Colonic mucosa (tissue), 4 donors: ENCODE measurements at regions not wholly inside any gene's neighbourhood (a gene's known extent, or its start where the extent isn't known, plus 50 kb on each side); places are given as distances from the start of the nearest gene placed in this dataset.

ENCODE experiments used
- DNase-seq: peaks from one replicate; pipeline ENCODE4 v3.0.0-alpha.2; 2020
- H3K27ac ChIP-seq: fragments of 200-600 bp; one replicate; pipeline ENCODE4 v1.8.0; 2021
- H3K27me3 ChIP-seq: fragments of 200-600 bp; one replicate; pipeline ENCODE4 v1.8.0; 2021
- H3K36me3 ChIP-seq: fragments of 200-600 bp; one replicate; pipeline ENCODE4 v1.8.0; 2021
- H3K4me1 ChIP-seq: fragments of 200-600 bp; one replicate; pipeline ENCODE4 v1.8.0; 2021; ENCODE audit warnings: mild to moderate bottlenecking
- H3K4me3 ChIP-seq: fragments of 200-600 bp; one replicate; pipeline ENCODE4 v1.8.0; 2021
- H3K9ac ChIP-seq, 2 donors: one replicate each; pipeline ENCODE4 v1.7.0; 2013; ENCODE audit warnings: control low read depth in 2 of 2, low read depth in 2 of 2, low read length in 2 of 2
- H3K9me3 ChIP-seq: fragments of 200-600 bp; one replicate; pipeline ENCODE4 v1.8.0; 2021
- intact Hi-C: fragments of 100-400 bp; cut with DNase I; formaldehyde crosslinking; loops from one replicate; pipeline ENCODE4 v1.14.1; 2022
- TF ChIP-seq, protein P1 (sequence below): fragments of 200-600 bp; IDR thresholded peaks from one replicate; pipeline ENCODE4 v1.8.0; 2022; ENCODE audit warnings: antibody characterized with exemption, mild to moderate bottlenecking
- donor health status: healthy.
- donor health status: DM: no; HTN: no; CAD: no.
- donor health status: DM: no; HTN: no; CAD: no.

DNA sequence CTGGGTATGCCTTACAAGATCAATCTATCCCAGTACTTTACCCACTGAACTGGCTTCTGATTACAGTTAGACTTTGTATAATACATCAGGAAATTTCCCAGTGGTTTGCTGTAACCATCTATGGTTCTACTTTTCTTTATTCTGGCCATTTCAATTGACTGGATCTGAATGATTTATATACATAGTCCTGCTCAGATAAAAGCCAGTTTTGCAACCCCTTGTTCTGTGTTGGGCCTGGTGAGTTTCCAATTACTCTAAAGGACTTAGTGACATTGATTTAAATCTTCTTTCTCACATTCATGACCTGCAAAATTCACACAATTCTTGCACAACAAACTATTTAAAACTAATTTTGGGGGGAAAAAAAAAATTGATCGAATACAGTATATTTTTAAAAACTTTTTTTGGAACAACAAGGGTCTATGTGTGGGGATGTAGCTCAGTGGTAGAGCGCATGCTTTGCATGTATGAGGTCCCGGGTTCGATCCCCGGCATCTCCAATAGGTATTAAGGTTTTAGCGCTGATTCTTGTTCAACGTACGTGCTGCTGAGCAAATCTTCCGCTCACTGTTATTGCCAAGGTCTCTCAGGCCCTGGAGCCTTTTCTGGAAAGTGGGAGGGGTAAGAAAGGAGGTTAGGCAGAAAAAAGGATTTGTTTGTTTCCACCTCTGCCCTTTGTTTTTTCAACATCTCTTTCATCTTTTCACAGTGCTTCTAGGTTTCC is 117.5 kb downstream of the GPX5 start:
- TF ChIP-seq, protein P1, sequence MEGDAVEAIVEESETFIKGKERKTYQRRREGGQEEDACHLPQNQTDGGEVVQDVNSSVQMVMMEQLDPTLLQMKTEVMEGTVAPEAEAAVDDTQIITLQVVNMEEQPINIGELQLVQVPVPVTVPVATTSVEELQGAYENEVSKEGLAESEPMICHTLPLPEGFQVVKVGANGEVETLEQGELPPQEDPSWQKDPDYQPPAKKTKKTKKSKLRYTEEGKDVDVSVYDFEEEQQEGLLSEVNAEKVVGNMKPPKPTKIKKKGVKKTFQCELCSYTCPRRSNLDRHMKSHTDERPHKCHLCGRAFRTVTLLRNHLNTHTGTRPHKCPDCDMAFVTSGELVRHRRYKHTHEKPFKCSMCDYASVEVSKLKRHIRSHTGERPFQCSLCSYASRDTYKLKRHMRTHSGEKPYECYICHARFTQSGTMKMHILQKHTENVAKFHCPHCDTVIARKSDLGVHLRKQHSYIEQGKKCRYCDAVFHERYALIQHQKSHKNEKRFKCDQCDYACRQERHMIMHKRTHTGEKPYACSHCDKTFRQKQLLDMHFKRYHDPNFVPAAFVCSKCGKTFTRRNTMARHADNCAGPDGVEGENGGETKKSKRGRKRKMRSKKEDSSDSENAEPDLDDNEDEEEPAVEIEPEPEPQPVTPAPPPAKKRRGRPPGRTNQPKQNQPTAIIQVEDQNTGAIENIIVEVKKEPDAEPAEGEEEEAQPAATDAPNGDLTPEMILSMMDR = no peak
- H3K4me1 ChIP-seq = no peaks in the 10 kb centered on the region
- no peak for DNase-seq
- no peak overlapping the region for H3K9ac ChIP-seq
- no peaks in the 10 kb centered on the region for H3K9me3 ChIP-seq
- intact Hi-C loops = no loop called here
- H3K27me3 ChIP-seq = no peaks in the 10 kb centered on the region
- no peaks in the 10 kb centered on the region for H3K36me3 ChIP-seq
- H3K27ac ChIP-seq = no peak overlapping the region
- H3K4me3 ChIP-seq = no peak overlapping the region

DNA sequence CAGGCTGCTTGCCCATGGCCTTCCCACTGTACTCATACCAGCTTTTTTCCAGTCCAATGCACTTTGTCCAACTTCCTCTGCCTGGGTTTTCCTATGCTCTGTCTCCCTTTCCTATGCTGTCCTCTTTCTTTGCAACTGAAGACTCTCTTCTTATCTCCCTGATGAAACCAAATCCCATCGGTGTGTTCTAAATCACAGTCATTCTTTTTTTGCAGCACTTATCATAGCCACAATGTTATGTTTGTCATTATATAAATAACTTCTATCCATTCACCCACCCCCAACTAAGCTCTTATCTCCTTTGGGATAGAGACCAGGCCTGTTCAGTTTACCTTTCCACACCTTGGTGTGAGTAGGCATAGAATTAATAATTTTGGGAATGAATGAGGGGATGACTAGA is 121.0 kb downstream of the GPX5 start:
- no peak for DNase-seq
- H3K9ac ChIP-seq = no peak overlapping the region
- H3K9me3 ChIP-seq = no peaks in the 10 kb centered on the region
- no peak overlapping the region for H3K4me3 ChIP-seq
- intact Hi-C loops = no loop called here
- H3K4me1 ChIP-seq = no peaks in the 10 kb centered on the region
- TF ChIP-seq, protein P1 = no peak
- H3K27me3 ChIP-seq = no peaks in the 10 kb centered on the region
- H3K36me3 ChIP-seq = no peaks in the 10 kb centered on the region
- no peak overlapping the region for H3K27ac ChIP-seq

DNA sequence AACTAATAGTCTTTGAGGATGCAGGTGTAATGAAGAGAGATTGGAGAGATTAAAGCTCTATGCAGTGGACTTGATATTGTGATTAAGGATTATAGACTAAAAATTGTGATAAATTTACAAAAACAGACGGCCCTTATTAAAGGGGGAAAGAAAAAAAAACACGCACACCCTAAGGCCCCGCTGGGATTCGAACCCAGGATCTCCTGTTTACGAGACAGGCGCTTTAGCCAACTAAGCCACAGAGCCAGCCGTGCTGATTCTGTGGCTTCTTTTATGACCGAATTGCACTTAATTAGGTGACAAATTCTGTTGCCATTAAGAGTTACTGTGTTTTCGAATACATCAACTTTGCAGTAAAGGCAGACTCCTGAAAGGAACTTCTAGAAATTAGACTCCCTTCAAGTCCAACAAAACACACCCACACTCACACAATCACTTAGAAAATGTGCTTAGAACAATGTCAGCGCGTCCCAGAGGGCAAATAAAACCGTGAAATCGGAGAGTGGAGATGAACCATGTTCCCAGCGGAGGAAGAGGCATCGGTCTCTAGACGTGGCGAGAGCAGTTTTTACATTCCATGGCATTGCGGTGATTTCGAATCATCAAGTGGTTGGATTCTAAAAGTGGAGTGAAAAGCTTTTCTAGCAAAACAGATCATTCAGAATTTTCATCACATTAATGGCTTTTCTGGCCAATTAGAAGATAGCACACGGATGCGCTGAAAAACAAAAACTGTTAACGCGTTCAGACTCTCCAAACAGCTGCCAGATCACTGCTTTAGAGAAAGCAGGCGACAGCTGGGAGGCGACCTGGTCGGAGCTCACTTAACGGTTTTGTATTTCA is 122.6 kb downstream of the GPX5 start:
- Histone ChIP-seq H3K27me3 (no peaks in the 10 kb centered on the region), H3K4me3 (peak overlapping the region; percentile 15), H3K27ac (no peak overlapping the region), H3K4me1 (no peaks in the 10 kb centered on the region), H3K36me3 (no peaks in the 10 kb centered on the region), H3K9me3 (no peaks in the 10 kb centered on the region), H3K9ac (no peak overlapping the region)
- intact Hi-C loops = no loop called here
- DNase-seq = peak; percentile 63
- TF ChIP-seq, protein P1 = no peak

DNA sequence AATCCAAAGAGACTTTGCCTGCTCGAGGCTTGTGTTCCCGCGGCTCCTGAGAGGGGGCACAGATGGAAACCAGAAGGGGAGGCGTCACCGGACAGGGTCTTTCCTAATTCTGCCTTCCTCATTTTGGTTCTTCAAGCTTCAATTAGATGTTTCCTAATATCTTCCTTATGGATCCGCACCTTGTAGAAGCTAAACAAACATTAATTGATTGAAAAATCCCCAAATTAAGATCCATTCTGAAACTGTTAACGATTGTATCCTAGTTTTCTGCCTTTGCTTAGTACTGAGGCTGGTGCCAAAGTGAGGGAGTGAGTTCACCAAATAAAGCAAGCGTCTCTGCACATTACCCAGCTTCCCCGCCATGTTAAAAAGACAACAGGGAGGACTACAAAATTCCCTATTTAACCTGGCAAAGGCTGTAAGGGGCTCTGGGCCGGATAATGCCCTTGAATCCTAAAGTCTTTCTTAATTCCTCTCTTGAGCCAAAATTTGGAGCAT is 123.2 kb downstream of the GPX5 start:
- no peak overlapping the region for H3K9ac ChIP-seq
- H3K27me3 ChIP-seq = no peaks in the 10 kb centered on the region
- H3K4me1 ChIP-seq = no peaks in the 10 kb centered on the region
- TF ChIP-seq, protein P1 = no peak
- DNase-seq = no peak
- intact Hi-C loops = no loop called here
- H3K36me3 ChIP-seq = no peaks in the 10 kb centered on the region
- H3K4me3 ChIP-seq = peak overlapping the region; percentile 15
- no peaks in the 10 kb centered on the region for H3K9me3 ChIP-seq
- H3K27ac ChIP-seq = no peak overlapping the region

DNA sequence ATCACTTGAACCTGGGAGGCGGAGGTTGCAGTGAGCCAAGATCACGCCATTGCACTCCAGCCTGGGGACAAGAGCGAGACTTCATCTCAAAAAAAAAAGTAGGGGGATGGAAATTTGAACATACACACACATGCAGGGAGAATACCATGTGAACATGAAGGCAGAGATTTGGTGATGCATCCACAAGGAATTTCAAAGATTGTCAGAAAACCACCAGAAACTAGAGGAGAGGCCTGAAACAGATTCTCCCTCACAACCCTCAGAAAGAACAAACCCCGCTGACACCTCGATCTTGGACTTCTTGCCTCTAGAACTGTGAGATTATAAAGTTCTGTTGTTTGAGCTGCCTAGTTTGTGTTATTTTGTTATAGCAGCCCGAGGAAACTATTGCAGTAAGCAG is 125.5 kb downstream of the GPX5 start:
- Histone ChIP-seq H3K27ac (no peak overlapping the region), H3K36me3 (no peaks in the 10 kb centered on the region), H3K4me3 (no peak overlapping the region), H3K9me3 (no peaks in the 10 kb centered on the region), H3K9ac (no peak overlapping the region), H3K27me3 (no peaks in the 10 kb centered on the region), H3K4me1 (no peaks in the 10 kb centered on the region)
- TF ChIP-seq, protein P1 = no peak
- no peak for DNase-seq
- intact Hi-C loops = no loop called here
